Lung (tissue), 11 donors: ENCODE measurements at regions not wholly inside any gene's neighbourhood (a gene's known extent, or its start where the extent isn't known, plus 50 kb on each side); places are given as distances from the start of the nearest gene placed in this dataset.

Source experiments
- ATAC-seq: fragments of 200-7000 bp; cut with Tn5 transposase; one replicate; pipeline ENCODE4 v1.9.1; 2020; ENCODE audit warnings: moderate number of reproducible peaks; ENCODE audit not compliant: insufficient read depth, low FRiP score
- DNase-seq, 3 donors: peaks; one replicate each; pipeline ENCODE4 v3.0.0-alpha.2; 2013 to 2017
- H3K27ac ChIP-seq, 2 donors: one replicate each; pipeline ENCODE4 v1.5.1; 2013; ENCODE audit warnings: mild to moderate bottlenecking in 2 of 2, moderate library complexity in 2 of 2, control low read depth in 1 of 2, inconsistent platforms in 1 of 2, low read depth in 1 of 2, low read length in 1 of 2
- H3K27me3 ChIP-seq, 3 donors: one replicate each; pipeline ENCODE4 v1.5.1; 2013; ENCODE audit warnings: low read length in 2 of 3; ENCODE audit not compliant: control insufficient read depth in 3 of 3, insufficient read depth in 3 of 3
- H3K36me3 ChIP-seq, 4 donors: one replicate each; pipeline ENCODE4 v1.5.1; 2013; ENCODE audit warnings: low read length in 4 of 4, mild to moderate bottlenecking in 1 of 4, moderate library complexity in 1 of 4; ENCODE audit not compliant: control insufficient read depth in 4 of 4, insufficient read depth in 4 of 4
- H3K4me1 ChIP-seq, 5 donors: one replicate each; pipeline ENCODE4 v1.5.1; 2013; ENCODE audit warnings: low read length in 5 of 5, mild to moderate bottlenecking in 2 of 5, moderate library complexity in 1 of 5; ENCODE audit not compliant: control insufficient read depth in 5 of 5, insufficient read depth in 5 of 5
- H3K4me3 ChIP-seq: one replicate; pipeline ENCODE4 v1.5.1; 2013; ENCODE audit warnings: mild to moderate bottlenecking, control low read depth, moderate library complexity
- H3K9ac ChIP-seq, 2 donors: one replicate each; pipeline ENCODE4 v1.5.1; 2013; ENCODE audit warnings: low read length in 2 of 2, control low read depth in 1 of 2; ENCODE audit not compliant: insufficient read depth in 1 of 2
- H3K9me3 ChIP-seq, 4 donors: one replicate each; pipeline ENCODE4 v1.5.1; 2013; ENCODE audit warnings: low read length in 3 of 4, mild to moderate bottlenecking in 1 of 4, moderate library complexity in 1 of 4; ENCODE audit not compliant: control insufficient read depth in 4 of 4, insufficient read depth in 3 of 4
- CTCF ChIP-seq: IDR thresholded peaks from 2 replicates; pipeline ENCODE4 v1.5.1; 2012; ENCODE audit warnings: mild to moderate bottlenecking; ENCODE audit errors: control extremely low read depth, extremely low read depth
- WGBS, 2 donors: extraction: QIAGEN DNeasy Blood & Tissue Kit; methylation state at CpG; one replicate each; pipeline ENCODE4 v1.1.7; 2013; 5-methylcytosine and 5-hydroxymethylcytosine counted together
- donor health status: control.
- donor health status: control.
- donor health status: Bipolar disorder and iron deficiency.
- donor health status: healthy.
- donor health status: DM: yes; HTN: yes; CAD: no.

- DNase-seq, result no peak
- Histone ChIP-seq H3K27me3 (no peaks in the 10 kb centered on the region), H3K9ac (no peak overlapping the region), H3K4me1 (no peaks in the 10 kb centered on the region), H3K36me3 (no peaks in the 10 kb centered on the region), H3K4me3 (no peak overlapping the region), H3K27ac (no peak overlapping the region), H3K9me3 (no peaks in the 10 kb centered on the region)
- WGBS, 2 donors, result 81 to 82% methylated on average over 12 of the region's 12 CpGs
- ATAC-seq, result no peak
- TF ChIP-seq CTCF, result no peak
Observed at GRCh38 chr2:6421138-6421730, 444.5 kb downstream of the CMPK2 start.

GRCh38 chr2:6421888-6422287 lies 443.8 kb downstream of the CMPK2 start:
- Histone ChIP-seq H3K9ac (no peak overlapping the region), H3K4me1 (no peaks in the 10 kb centered on the region), H3K27me3 (no peaks in the 10 kb centered on the region), H3K4me3 (no peak overlapping the region), H3K9me3 (no peaks in the 10 kb centered on the region), H3K36me3 (no peaks in the 10 kb centered on the region), H3K27ac (no peak overlapping the region)
- ATAC-seq, result no peak
- TF ChIP-seq CTCF, result no peak
- 77 to 84% methylated on average over 4 of the region's 4 CpGs for WGBS, 2 donors
- no peak for DNase-seq

- Histone ChIP-seq H3K27ac (no peak overlapping the region), H3K9ac (no peak overlapping the region), H3K27me3 (no peaks in the 10 kb centered on the region), H3K4me3 (no peak overlapping the region), H3K9me3 (no peaks in the 10 kb centered on the region), H3K4me1 (no peaks in the 10 kb centered on the region), H3K36me3 (no peaks in the 10 kb centered on the region)
- no peak for TF ChIP-seq CTCF
- DNase-seq (no peak), ATAC-seq (no peak)
- 87 to 91% methylated on average over 1 of the region's 1 CpG for WGBS, 2 donors
Observed at GRCh38 chr2:6423157-6423556, 442.6 kb downstream of the CMPK2 start.

- Histone ChIP-seq H3K9me3 (no peaks in the 10 kb centered on the region), H3K27me3 (no peaks in the 10 kb centered on the region), H3K36me3 (no peaks in the 10 kb centered on the region), H3K27ac (no peak overlapping the region), H3K9ac (no peak overlapping the region), H3K4me1 (no peaks in the 10 kb centered on the region), H3K4me3 (no peak overlapping the region)
- ATAC-seq (no peak), DNase-seq (no peak)
- no peak for TF ChIP-seq CTCF
- 67 to 68% methylated on average over 6 of the region's 6 CpGs for WGBS, 2 donors
Observed at GRCh38 chr2:6423944-6424343, 441.8 kb downstream of the CMPK2 start.
